Progenitor cell of endocrine pancreas (in vitro differentiated cells): ENCODE measurements at regions not wholly inside any gene's neighbourhood (a gene's known extent, or its start where the extent isn't known, plus 50 kb on each side); places are given as distances from the start of the nearest gene placed in this dataset.
A peak's percentile ranks its signal among the peaks of the same experiment; 100 is the strongest.

Experiments
- DNase-seq: peaks from one replicate; pipeline ENCODE4 v3.0.0; 2021; ENCODE audit warnings: low spot score; ENCODE audit not compliant: unreplicated experiment
- H3K27ac Mint-ChIP-seq: 2 replicates; pipeline ENCODE4 v1.8.0; 2021; ENCODE audit warnings: mild to moderate bottlenecking, moderate library complexity, mixed read lengths
- H3K27me3 Mint-ChIP-seq: 2 replicates; pipeline ENCODE4 v1.8.0; 2021; ENCODE audit warnings: mixed read lengths
- H3K36me3 Mint-ChIP-seq: 2 replicates; pipeline ENCODE4 v1.8.0; 2022; ENCODE audit warnings: mixed read lengths; ENCODE audit not compliant: insufficient read depth
- H3K4me1 Mint-ChIP-seq: 2 replicates; pipeline ENCODE4 v1.8.0; 2021; ENCODE audit warnings: low read depth, mixed read lengths
- H3K4me3 Mint-ChIP-seq: 2 replicates; pipeline ENCODE4 v1.8.0; 2021; ENCODE audit warnings: low read depth, mild to moderate bottlenecking, moderate library complexity, mixed read lengths
- H3K9me3 Mint-ChIP-seq: 2 replicates; pipeline ENCODE4 v1.8.0; 2021; ENCODE audit warnings: low read depth, mixed read lengths
- TF ChIP-seq, protein P1 (sequence below): fragments of 200-600 bp; sonication (generic); IDR thresholded peaks from one replicate; pipeline ENCODE4 v1.5.0; 2021; ENCODE audit warnings: antibody characterized with exemption, mild to moderate bottlenecking; ENCODE audit not compliant: unreplicated experiment

DNA sequence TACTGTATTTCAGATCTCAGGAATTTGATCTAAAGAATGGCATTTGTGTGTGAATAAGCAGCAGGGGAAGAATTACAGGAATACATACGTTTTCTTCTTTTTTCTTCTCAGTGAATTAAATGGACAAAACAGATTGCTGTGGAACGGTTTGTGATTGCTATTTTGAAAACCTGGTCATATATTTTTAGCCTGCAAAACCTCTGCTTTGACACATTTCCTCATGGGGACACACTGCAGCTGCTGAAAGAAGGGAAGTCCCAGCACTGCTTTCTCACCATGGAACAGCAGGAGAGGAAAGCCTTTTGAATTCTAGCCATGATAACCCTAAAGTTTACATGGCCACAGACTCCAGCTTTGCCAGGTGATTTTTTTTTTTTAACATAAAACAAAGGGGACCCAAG is 315.0 kb downstream of the OXSM start:
- Mint-ChIP-seq H3K27me3 (no peaks in the 10 kb centered on the region), H3K4me3 (no peak overlapping the region), H3K4me1 (peaks cover 17% of the 10 kb centered on the region), H3K9me3 (peaks cover 5% of the 10 kb centered on the region), H3K36me3 (no peaks in the 10 kb centered on the region), H3K27ac (no peak overlapping the region)
- no peak for DNase-seq
- TF ChIP-seq, protein P1, sequence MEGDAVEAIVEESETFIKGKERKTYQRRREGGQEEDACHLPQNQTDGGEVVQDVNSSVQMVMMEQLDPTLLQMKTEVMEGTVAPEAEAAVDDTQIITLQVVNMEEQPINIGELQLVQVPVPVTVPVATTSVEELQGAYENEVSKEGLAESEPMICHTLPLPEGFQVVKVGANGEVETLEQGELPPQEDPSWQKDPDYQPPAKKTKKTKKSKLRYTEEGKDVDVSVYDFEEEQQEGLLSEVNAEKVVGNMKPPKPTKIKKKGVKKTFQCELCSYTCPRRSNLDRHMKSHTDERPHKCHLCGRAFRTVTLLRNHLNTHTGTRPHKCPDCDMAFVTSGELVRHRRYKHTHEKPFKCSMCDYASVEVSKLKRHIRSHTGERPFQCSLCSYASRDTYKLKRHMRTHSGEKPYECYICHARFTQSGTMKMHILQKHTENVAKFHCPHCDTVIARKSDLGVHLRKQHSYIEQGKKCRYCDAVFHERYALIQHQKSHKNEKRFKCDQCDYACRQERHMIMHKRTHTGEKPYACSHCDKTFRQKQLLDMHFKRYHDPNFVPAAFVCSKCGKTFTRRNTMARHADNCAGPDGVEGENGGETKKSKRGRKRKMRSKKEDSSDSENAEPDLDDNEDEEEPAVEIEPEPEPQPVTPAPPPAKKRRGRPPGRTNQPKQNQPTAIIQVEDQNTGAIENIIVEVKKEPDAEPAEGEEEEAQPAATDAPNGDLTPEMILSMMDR: no peak

DNA sequence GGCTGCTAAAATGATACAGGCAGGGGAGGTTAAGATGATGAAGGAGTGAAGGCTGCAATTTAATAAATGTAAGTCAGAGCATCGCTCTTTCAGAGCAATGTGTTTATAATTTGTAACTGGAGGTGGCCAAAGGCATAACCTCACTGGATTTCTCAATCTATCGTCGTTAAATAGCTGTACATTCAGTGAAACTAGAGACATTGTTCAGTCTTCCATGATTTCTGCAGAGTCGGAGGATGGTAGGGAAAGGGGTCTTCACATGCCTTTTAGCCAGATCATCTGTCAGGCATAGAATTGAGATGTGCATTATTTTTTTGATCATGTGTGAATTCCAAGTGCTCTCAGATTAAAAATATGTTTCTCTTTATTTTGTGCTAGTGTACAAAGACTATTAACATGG is 315.4 kb downstream of the OXSM start:
- Mint-ChIP-seq H3K27me3 (no peaks in the 10 kb centered on the region), H3K9me3 (peaks cover 5% of the 10 kb centered on the region), H3K4me3 (no peak overlapping the region), H3K4me1 (peaks cover 17% of the 10 kb centered on the region), H3K36me3 (no peaks in the 10 kb centered on the region), H3K27ac (no peak overlapping the region)
- no peak for DNase-seq
- TF ChIP-seq, protein P1: no peak

DNA sequence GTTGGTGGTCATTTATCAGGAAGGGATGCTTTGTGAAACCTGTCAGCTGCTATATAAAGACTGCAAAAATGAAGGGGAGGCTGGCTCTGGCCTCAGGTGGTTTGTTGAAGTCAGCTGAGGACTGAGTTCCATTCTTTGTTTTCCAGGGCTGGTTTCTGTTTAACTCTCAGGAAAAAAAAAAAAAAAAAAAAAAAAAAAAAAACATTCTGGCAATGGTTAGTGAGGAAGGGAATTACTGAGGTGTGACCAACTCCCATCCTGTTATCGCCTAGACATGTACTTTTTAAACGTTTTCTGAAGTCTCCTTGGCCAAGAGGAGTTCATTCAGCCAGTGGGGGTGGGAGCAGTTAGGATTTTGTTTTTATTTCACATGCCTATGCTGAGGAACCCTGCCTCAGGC is 316.3 kb downstream of the OXSM start:
- Mint-ChIP-seq H3K4me3 (no peak overlapping the region), H3K36me3 (no peaks in the 10 kb centered on the region), H3K9me3 (peaks cover 5% of the 10 kb centered on the region), H3K27ac (peak overlapping the region; percentile 62), H3K4me1 (peaks cover 17% of the 10 kb centered on the region), H3K27me3 (no peaks in the 10 kb centered on the region)
- no peak for DNase-seq
- TF ChIP-seq, protein P1: no peak

DNA sequence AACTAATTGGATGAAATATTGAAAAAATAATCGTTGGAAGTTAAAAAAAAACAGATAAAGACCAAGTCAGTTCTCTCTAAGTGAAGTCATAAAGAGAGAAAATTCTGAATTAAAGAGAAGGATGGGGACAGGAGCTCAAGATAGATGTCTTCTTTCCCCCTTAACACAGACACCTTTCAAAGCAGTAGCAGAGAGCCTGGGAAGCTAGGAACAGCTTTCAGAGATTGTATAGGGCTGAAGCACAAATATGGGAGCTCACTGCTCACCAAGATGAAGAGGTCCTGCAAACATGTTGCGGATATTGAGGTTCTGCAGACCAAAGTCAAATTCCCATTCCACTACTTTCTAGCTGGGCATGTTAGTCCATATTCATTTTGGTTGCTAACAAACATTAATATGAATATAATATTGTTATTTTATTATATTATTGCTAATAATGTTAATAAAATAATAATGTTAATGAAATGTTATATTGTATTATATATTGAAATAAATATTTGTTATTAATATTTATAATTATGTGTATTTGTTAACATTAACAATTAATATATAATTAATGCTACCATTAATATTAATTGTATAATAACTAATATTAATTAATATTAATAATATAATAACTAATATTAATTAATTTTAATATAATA is 319.1 kb downstream of the OXSM start:
- no peak overlapping the region for H3K4me3 Mint-ChIP-seq
- H3K36me3 Mint-ChIP-seq: no peaks in the 10 kb centered on the region
- H3K27ac Mint-ChIP-seq: no peak overlapping the region
- no peaks in the 10 kb centered on the region for H3K27me3 Mint-ChIP-seq
- peaks cover 5% of the 10 kb centered on the region for H3K9me3 Mint-ChIP-seq
- H3K4me1 Mint-ChIP-seq: peaks cover 17% of the 10 kb centered on the region
- DNase-seq: no peak
- TF ChIP-seq, protein P1: no peak

DNA sequence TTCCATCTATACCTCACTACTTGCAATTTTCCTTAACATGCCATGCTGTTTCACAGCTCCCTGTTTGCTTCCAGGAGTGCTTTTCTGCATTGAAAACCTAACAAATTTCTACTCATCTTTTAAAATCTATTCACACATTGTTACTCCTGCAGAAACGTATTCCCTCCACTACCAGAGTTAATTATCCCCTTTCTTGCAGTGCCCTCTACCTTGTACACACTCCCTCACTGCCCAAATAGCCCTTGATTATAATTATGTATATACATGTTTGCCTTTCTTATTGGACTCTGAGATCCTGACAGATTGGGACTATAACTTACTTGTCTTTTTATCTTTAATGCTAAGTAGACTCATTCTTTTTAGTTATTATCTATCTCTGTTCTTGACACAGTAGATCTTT is 325.0 kb downstream of the OXSM start:
- Mint-ChIP-seq H3K4me1 (peaks cover 5% of the 10 kb centered on the region), H3K27ac (no peak overlapping the region), H3K4me3 (no peak overlapping the region), H3K36me3 (no peaks in the 10 kb centered on the region), H3K27me3 (no peaks in the 10 kb centered on the region), H3K9me3 (peaks cover 10% of the 10 kb centered on the region)
- TF ChIP-seq, protein P1: no peak
- no peak for DNase-seq
